PFSK-1 (cell line): ENCODE measurements at regions not wholly inside any gene's neighbourhood (a gene's known extent, or its start where the extent isn't known, plus 50 kb on each side); places are given as distances from the start of the nearest gene placed in this dataset.

ENCODE experiments used
- FOXP2 ChIP-seq: optimal IDR thresholded peaks from 2 replicates; pipeline ENCODE3; 2011; ENCODE audit warnings: borderline replicate concordance, control low read depth, inconsistent platforms; ENCODE audit not compliant: insufficient read depth; ENCODE audit errors: extremely low read length, extremely low read depth
- POLR2AphosphoS5 ChIP-seq: IDR thresholded peaks from 2 replicates; pipeline ENCODE4 v1.6.1; 2012; ENCODE audit warnings: low read depth, mild to moderate bottlenecking, control low read depth, low read length, moderate library complexity
- REST ChIP-seq, 2 experiments: IDR thresholded peaks; 2 replicates each; pipeline versions ENCODE4 v1.6.1 to v1.8.0; 2011 to 2012; ENCODE audit warnings: low read depth in 2 of 2, low read length in 2 of 2, control low read depth in 1 of 2, inconsistent platforms in 1 of 2, mild to moderate bottlenecking in 1 of 2, moderate library complexity in 1 of 2; ENCODE audit not compliant: insufficient read depth in 1 of 2
- SIN3A ChIP-seq: IDR thresholded peaks from 2 replicates; pipeline ENCODE4 v1.6.1; 2012; ENCODE audit warnings: mild to moderate bottlenecking, low read length, moderate library complexity, borderline replicate concordance; ENCODE audit not compliant: insufficient read depth
- TAF1 ChIP-seq: IDR thresholded peaks from 2 replicates; pipeline ENCODE4 v1.6.1; 2012; ENCODE audit warnings: low read length, control low read depth, borderline replicate concordance; ENCODE audit not compliant: insufficient read depth

- TF ChIP-seq REST (IDR thresholded peaks at IDR 0.05; ENCODE audit: insufficient read depth in 1 of 2, low read depth in 2 of 2, low read length in 2 of 2) (no peak), TAF1 (no peak), POLR2AphosphoS5 (no peak), SIN3A (no peak), FOXP2 (no peak)
Observed at GRCh38 chr10:124303662-124304418, 114.9 kb downstream of the OAT start.
